HG03571 (cell line): ENCODE measurements at regions not wholly inside any gene's neighbourhood (a gene's known extent, or its start where the extent isn't known, plus 50 kb on each side); places are given as distances from the start of the nearest gene placed in this dataset.
"Not testable (repeated sequence)": the region's sequence is repeated elsewhere in the genome, so short reads cannot be mapped to it uniquely, and the experiment has no call there.

ENCODE experiments used
- ATAC-seq: cut with Tn5 transposase; IDR thresholded peaks from one replicate; pipeline ENCODE4 v1.9.1; 2021; ENCODE audit not compliant: unreplicated experiment

DNA sequence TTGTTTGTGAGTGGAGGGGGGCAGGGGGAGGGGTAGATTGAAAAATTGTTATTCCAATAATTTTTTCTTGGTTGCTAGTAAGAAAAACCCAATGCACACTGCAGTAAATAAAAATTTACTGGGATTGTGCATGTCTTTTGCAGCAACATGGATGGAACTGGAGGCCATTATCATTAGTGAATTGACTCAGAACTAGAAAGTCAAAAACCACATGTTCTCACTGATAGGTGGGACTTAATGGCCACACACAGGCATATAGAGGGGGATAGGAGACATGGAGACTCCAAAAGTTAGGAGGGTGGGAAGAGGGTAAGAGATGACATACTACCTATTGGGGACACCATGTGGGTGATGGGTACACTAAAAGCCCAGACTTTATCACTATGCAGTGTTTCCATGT lies 67.2 kb downstream of the BUB3 start:
- ATAC-seq, result no peak

DNA sequence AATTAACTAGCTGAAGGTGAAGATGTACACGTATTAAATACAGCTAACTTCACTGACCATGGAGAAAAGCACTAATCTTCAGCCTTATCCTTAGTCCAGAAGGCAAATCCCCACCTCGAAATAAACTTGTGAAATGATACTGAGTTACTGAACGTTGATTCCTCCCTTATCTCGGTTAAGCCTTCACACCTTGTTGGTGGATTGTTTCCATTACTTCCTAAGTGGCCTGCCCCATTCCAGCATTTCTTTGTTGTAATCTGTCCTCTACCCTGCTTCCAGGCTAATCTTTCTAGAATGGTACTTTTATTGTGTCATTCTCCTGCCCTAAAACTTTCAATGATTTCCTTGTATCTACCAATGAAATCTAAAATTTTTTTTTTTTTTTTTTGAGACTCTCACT lies 68.6 kb downstream of the BUB3 start:
- no peak for ATAC-seq

DNA sequence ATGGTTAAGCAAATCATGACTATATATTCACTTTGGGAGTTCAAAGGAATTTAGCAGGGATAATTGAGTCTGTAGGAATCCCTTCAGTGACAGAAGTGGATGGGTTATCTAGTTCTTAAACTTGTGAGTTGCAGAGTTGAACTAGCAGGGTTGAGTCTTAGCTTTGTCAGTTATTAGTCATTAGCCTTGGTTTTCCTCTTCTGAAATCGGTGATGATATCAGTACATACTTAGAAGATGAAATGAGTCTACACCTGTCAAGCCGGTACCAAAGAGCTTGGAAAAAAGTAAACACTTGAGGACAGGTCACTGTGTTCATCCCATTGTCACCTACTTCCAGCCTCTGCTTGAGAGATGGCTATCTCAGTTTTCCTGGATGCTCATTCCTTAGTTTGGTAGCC lies 73.5 kb downstream of the BUB3 start:
- ATAC-seq, result no peak

DNA sequence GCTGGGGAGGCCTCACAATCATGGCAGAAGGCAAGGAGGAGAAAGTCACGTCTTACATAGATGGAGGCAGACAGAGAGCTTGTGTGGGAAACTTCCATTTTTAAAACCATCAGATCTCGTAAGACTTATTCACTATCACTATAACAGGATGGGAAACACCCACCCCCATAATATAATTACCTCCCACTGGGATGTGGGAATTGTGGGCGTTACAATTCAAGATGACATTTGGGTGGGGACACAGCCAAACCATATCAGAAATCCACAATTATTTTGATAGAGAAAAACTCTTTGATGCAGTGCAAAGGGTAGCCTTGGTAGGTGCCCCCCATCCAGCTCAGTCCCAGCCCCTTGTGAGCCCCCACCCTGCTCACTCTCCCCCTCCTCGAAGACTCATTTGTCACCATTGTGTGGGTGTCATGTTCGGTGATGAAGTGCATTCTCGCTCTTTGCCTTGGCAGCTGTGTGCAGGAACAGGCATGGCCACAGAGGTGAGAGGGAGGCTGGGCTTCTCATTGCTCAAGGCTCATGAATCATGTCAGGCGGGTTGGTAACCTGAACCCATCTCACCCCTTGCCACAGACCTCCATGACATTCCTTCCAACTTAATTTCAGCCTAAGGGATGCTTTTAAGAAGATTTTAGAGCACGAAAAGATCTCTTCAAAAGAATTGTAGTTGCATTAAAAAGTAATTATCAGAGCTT lies 75.9 kb downstream of the BUB3 start:
- no peak for ATAC-seq

DNA sequence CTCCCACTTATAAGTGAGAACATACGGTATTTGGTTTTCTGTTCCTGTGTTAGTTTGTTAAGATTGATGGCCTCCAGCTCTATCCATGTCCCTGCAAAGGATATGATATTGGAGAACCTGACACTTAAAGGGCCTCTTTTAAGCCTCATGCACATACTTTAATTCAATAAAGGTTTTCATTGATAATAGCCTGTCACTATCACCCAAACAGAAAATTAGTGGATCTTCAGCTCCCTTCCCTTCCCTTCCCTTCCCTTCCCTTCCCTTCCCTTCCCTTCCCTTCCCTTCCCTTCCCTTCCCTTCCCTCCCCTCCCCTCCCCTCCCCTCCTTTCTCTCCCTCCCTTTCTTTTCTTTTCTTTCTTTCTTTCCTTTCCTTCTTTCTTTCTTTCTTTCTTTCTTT lies 78.7 kb downstream of the BUB3 start:
- not testable (repeated sequence) for ATAC-seq

DNA sequence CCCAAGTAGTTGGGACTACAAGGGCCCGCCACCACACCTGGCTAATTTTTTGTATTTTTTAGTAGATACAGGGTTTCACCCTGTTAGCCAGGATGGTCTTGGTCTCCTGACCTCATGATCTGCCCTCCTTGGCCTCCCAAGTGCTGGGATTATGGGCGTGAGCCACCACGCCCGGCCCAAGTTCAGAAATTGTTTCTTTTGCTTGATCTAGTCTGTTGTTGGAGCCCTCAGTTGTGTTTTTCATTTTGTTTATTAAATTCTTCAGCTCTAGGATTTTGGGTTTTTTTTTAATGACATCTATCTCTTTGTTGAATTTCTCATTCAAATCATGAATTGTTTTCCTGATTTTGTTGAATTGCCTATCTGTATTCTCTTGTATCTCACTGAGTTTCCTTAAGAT lies 80.8 kb downstream of the BUB3 start:
- not testable (repeated sequence) for ATAC-seq

DNA sequence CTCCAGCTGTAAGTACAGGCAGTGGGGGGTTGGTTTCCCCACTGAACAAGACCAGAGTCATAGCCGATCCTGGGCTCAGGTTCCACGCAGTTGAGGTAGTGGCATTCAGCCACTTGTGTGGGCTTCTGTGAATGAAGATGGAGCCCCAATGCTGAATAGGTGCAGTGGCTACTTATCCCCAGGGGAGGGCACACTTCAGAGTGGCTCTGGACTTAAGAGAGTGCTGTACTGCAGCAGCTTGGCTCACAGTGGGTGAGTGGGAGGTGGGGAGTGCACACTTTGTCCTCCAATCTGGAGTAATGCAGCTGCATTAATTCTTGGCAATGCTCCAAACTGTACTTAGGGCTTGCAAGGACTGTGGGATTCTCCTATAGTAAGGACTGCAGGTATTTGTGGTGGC lies 81.9 kb downstream of the BUB3 start:
- no peak for ATAC-seq

DNA sequence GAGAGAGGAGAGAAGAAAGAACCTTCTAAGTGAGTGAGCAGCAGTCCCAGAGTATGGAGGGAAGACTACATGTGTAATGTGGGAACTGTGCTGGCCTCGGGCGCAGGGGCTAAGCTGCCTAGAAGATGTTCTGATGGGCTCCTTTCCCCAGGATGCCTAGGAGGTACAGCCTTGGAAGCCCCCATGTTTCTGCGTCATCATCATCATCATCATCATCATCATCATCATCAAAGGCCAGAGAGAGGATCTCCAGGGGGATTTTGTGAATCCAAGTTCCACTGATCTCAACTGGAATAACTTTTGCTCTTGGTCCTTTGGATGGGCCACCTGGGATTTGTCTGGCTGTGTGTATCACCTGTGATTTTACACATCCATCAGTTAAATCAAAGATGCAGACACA lies 86.0 kb downstream of the BUB3 start:
- no peak for ATAC-seq

DNA sequence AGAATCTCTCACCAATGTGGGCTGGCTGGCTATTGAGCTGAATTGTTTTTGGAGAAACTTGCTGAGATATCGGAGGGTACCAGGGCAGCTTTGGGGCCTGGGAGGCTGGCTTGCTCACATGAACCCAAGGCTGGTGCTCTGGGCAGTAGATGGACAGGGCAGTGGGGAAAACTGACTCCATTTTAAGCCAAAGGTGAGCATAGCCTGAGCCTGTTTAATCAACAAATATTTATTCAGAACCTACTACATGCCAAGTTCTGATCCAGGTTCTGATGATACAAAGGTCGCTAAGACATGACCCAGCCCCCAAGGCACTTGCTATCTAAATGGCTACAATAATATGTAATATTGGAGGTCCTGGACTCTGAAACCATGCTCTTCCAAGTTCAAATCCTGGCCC lies 86.6 kb downstream of the BUB3 start:
- no peak for ATAC-seq

DNA sequence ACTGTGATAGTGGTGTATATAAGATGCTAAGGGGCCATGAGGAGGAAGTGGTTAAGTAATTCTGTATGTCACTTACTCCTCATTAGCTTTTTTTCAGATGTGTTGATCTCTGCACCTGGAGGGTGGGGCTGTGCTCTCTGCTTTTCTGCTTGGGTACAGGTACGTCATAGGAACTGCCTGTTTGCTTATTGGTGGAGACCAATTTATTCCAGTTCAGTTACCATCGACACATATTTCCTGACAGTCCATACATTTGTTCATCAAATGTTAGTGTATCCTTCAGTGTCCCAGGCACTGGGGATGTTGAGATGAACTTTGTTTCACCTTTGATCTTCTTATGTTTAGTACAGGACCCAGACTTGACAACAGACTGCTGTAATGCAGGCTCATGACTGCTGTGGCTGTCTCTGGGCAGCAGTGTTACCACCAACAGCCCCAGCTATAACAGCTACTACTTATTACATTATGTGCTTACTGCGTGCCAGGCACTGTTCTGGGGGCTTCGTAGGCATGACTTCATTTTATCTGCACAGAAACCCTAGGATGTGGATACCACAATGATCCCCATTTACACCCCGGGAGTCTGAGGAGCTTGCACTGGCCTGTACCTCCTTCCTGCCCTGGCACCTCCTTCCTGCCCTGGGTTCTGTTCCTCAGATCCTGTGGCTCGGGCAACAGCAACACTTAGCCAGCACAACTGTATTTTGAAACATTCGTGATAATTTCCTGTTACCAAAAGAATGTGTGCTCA lies 87.4 kb downstream of the BUB3 start:
- no peak for ATAC-seq

DNA sequence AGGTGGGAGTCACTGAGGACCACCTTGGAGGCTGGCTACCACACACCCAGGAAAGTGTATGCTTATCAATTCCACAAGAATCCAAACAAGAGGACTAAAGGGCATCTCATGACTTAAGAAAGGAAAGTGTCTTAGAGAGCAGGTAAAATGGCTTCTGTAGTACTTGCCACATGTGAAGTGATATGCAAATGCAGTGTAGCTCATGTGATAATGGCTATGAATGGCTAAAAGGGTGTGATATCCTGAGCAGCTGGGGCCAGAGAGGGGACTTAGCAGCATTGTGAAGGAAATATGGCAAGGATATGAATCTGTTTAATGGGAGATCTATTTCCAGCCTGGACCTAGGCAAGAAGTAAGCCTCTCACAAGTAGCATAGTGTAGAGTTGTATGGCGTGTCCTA lies 90.5 kb downstream of the BUB3 start:
- ATAC-seq, result no peak

DNA sequence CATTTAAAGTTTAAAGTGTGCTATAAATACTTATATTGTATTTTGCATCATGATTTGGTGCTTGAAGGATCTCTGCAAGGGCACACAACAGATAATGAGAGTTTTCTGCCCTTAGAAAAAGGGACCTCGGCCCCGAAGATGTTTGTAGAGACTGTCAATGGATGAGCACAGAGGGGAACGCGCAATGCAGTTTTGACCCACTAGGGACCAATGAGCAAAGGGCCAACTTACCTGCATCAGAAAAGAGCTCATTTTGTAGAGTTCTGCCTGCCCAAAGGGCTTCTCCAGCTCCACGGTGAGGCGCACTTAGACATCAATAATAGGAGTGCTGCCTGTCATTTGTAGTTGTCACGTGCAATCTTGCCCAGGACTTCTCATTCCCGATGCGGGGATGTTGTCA lies 91.1 kb downstream of the BUB3 start:
- no peak for ATAC-seq

DNA sequence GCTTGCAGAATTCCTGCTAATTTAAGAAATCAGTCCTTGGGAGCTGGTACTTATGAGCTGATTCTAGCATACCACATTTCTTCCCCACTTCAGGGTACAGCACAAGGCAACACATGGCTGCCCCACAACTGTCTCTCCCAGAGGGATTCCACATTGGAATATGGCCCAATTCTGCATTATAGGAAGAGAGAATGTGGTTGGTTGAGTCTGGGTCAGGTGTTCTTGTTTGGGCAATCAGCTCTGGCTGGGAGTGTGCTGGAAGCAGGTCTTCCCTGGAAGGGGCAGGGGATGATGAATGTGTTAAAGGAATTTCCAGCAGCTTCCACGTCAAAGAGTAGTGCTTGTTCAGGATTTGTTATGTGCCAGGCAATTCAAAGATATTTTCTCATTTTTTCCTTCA lies 95.7 kb downstream of the BUB3 start:
- ATAC-seq, result no peak

DNA sequence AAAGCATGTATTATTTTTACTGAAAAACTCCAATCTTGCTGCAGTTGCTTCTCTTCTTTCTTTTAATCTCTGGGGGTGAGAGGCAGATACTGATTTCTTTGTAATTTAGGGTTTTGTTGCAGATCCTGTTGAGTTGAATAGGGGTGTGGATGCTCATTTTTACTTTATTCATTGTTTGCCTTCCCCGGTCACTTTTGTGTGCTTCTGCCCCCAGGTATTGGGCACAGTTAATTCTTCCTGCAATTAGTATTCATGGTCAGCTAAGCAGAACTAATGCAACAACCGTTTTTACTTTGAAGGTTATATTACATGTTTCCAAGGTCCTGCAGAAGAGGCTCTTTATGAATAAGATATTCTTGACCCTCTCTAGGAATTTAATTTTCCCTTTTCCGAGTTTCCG lies 96.4 kb downstream of the BUB3 start:
- no peak for ATAC-seq

DNA sequence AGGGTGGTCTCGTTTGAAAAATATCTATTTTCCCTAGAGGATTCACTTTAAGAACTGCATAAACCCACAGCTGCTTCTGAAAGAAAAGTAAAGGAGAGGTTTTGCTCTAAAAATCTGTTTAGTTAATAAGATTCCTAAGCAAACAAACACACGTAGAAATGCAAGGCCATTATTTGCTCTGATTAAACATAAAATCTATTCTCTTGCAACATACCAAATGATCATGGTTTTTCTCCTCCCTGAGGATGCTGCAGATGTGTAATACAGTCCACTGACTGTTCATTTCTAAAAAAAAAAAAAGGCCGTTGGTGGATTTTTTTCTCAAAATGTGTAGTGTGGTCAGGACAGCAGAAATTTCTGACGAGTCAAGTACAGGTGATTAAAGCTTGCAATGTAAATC lies 98.6 kb downstream of the BUB3 start:
- ATAC-seq, result no peak

DNA sequence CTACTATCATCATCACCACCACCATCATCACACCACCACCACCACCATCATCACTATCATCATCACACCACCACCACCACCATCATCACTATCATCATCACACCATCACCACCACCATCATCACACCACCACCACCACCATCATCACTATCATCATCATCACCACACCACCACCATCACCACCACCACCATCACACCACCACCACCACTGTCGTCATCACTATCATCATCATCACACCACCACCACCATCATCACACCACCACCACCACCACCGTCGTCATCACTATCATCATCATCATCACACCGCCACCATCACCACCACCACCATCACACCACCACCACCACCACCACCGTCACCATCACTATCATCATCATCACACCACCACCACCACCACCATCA lies 100.1 kb downstream of the BUB3 start:
- ATAC-seq, result not testable (repeated sequence)

DNA sequence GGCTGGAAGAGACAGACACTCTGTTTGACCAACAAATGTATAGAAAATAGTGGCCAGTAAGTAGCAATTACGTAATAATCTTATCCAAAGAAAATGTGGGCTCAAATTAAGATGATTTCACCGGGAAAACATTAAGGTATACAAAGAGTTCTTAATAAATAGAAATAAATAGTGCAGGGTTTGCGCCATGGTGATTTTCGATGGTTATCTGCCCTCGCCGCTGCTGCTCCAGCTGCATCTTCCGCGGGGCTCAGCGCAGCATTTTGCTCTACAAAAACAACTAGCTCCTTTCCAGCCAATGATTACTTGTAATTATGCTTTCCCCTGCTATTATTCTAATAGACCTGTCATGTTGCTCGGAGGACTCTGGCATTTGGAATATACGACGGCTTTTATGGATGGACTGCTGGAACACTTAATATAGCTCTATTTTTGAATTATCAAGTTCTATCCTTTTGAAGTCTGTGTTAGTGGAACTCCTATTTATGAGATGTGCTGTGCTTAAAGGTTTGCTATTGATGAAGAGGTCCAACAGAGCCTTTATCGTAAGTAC lies 103.8 kb downstream of the BUB3 start:
- no peak for ATAC-seq

DNA sequence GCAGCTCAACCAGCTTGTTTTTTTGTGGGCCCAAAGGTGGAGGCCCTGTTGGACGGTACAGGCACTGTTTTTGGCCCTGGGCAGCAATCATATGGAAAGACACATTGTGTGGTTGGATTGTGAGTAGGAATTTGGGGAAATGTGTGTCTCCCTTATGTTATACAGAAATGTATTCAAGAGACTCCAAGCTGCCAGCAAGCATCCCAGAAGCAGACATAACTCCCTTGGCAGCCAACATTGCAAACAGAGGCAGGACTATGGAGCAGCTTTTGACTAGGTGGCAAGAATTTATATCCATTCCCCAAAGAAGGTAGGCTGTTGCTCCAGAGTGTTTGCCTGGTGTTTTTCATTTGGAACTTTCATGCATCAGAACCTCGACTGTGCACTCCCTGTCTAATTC lies 104.9 kb downstream of the BUB3 start:
- ATAC-seq, result no peak

DNA sequence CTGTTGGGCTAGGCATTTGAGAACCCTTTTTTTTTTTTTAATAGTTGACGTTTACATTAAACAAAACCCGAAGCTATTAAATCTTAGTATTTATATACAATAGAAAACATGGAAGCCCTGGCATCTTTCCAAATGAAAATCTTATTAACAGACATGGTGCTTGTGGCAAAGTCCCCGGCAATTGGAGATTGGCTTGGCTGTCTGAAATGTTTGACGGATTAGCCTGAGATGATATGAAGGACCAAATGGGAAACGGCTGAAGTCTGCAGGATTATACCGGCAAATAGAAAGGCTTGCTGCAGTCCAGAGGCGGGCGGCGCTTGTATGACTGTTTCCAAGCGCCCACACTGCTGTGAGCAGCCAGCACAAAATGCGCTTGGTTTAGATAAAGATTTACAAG lies 105.6 kb downstream of the BUB3 start:
- no peak for ATAC-seq

DNA sequence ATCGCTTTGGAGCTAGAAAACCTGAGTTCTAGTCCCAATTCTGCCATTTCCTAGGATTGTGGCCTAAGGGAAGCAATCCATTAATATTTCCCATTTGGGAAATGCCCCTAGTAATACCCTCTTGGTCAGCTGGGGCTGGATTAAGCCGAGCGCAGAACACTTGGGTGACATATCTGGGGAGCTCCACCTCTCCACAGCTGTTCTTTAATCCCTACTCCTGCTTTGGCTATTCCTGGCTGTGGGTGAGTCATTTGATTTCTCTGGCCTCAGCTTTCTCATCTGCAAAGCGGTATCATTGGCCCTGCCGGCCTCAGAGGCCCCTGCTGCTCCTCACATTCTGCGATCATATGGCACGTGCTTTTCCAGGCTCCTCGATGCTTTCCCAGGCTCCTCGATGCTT lies 108.3 kb downstream of the BUB3 start:
- no peak for ATAC-seq

DNA sequence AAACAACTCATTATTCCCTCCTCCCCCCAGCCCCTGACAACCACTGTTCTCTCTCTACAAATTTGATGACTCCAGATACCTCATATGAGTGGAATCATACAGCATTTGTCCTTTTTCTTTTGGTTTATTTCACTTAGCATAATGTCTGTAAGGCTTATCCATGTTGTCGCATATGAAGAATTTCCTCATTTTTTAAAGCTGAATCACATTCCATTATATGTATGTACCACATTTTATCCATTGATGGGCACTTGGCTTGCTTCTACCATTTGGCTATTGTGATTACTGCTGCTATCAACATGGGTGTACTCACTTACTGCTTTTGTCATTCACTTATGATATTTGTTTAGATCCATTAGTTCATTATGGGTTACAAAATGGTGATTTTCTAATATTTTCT lies 112.8 kb downstream of the BUB3 start:
- no peak for ATAC-seq

DNA sequence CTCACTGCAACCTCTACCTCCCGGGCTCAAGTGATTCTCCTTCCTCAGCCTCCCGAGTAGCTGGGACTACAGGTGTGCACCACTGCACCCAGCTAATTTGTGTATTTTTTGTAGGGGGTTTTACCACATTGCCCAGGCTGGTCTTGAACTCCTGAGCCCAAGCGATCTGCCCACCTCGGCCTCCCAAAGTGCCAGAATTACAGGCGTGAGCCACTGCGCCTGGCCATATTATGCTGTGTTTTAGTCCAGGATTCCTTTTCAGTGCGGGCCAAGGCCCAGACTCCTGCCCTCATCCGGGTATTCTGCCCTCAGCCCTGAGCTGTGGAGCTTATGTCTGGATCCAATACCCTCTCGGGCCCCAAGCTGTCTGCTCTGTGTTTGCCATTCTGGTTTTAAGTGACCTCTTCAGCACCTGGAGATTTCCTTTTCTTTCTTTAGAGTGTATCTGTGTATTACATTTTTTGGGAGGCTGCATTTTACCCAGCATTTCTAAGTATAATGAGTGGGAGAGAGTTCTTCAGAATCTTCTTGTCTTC lies 114.9 kb downstream of the BUB3 start:
- ATAC-seq, result no peak
